Karpas-422 (cell line): ENCODE measurements at regions not wholly inside any gene's neighbourhood (a gene's known extent, or its start where the extent isn't known, plus 50 kb on each side); places are given as distances from the start of the nearest gene placed in this dataset.

Source experiments
- DNase-seq: peaks from one replicate; pipeline ENCODE4 v3.0.0-alpha.2; 2015
- H2AFZ ChIP-seq: fragments of 200-600 bp; sonication (generic); 2 replicates; pipeline ENCODE4 v1.6.1; 2014; ENCODE audit warnings: antibody characterized with exemption, low read length, mixed read lengths
- H3K27ac ChIP-seq: fragments of 200-600 bp; sonication (generic); 2 replicates; pipeline ENCODE4 v1.5.1; 2014; ENCODE audit warnings: mild to moderate bottlenecking, low read length, moderate library complexity
- H3K27me3 ChIP-seq: fragments of 200-600 bp; sonication (generic); 2 replicates; pipeline ENCODE4 v1.6.1; 2014; ENCODE audit warnings: low read length, mixed read lengths
- H3K36me3 ChIP-seq: fragments of 200-600 bp; sonication (generic); 2 replicates; pipeline ENCODE4 v1.6.1; 2014; ENCODE audit warnings: low read length, mixed read lengths; ENCODE audit not compliant: insufficient read depth
- H3K4me1 ChIP-seq: fragments of 200-600 bp; sonication (generic); 2 replicates; pipeline ENCODE4 v1.6.1; 2014; ENCODE audit warnings: mild to moderate bottlenecking, low read length, mixed read lengths
- H3K4me2 ChIP-seq: fragments of 200-600 bp; sonication (generic); 2 replicates; pipeline ENCODE4 v1.6.1; 2014; ENCODE audit warnings: low read length, low read depth, mild to moderate bottlenecking; ENCODE audit not compliant: poor library complexity, severe bottlenecking
- H3K4me3 ChIP-seq: fragments of 200-600 bp; sonication (generic); 2 replicates; pipeline ENCODE4 v1.5.1; 2014; ENCODE audit warnings: mild to moderate bottlenecking, antibody characterized with exemption, low read length, mixed read lengths
- H3K79me2 ChIP-seq: fragments of 200-600 bp; sonication (generic); 2 replicates; pipeline ENCODE4 v1.6.1; 2014; ENCODE audit warnings: mild to moderate bottlenecking, low read length, mixed read lengths
- H3K9ac ChIP-seq: fragments of 200-600 bp; sonication (generic); 2 replicates; pipeline ENCODE4 v1.6.0; 2014; ENCODE audit warnings: low read length
- H3K9me2 ChIP-seq: fragments of 200-600 bp; sonication (generic), shearing (Covaris generic); replicated peaks from 2 replicates; pipeline ENCODE4 v1.6.0; 2014; ENCODE audit warnings: mild to moderate bottlenecking, low read length, moderate library complexity; ENCODE audit not compliant: insufficient read depth
- H3K9me3 ChIP-seq: fragments of 300-700, 200-600 bp; sonication (generic); 2 replicates; pipeline ENCODE4 v1.6.1; 2014; ENCODE audit warnings: low read length, mixed read lengths
- H4K20me1 ChIP-seq: fragments of 200-600 bp; sonication (generic); 2 replicates; pipeline ENCODE4 v1.6.1; 2014; ENCODE audit warnings: mild to moderate bottlenecking, antibody characterized with exemption, low read length, low read depth; ENCODE audit not compliant: insufficient read depth

GRCh38 chr7:53418834-53419482 lies 383.5 kb downstream of the POM121L12 start:
- no peak overlapping the region for H3K9ac ChIP-seq
- H3K4me2 ChIP-seq, result no peak overlapping the region
- no peak overlapping the region for H2AFZ ChIP-seq
- H3K27ac ChIP-seq, result no peak overlapping the region
- no peak for DNase-seq
- H3K4me3 ChIP-seq, result no peak overlapping the region
- H3K9me3 ChIP-seq, result peaks cover 35% of the 10 kb centered on the region
- H3K36me3 ChIP-seq, result no peaks in the 10 kb centered on the region
- H3K9me2 ChIP-seq, result no peaks in the 10 kb centered on the region
- no peaks in the 10 kb centered on the region for H3K4me1 ChIP-seq
- no peaks in the 10 kb centered on the region for H3K79me2 ChIP-seq
- no peaks in the 10 kb centered on the region for H4K20me1 ChIP-seq
- no peaks in the 10 kb centered on the region for H3K27me3 ChIP-seq

DNA sequence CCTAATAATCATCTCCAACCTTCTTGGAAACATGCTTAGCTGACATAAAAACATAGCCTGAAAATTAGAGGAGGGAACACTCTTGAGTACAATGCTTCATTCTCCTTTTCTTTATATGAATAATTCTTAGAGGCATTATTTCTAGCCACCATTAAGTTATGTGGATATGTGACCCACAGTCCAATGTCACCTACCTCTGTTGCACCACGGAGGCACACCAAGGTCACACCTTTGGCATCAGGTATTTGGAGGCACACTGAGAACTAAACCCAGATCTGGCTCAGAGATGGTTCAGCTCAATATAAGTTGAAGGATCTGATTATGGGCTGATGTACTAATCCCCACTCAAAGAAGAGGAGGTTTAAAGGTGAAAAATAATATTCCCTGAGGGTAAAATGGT lies 385.1 kb downstream of the POM121L12 start:
- Histone ChIP-seq H3K9ac (no peak overlapping the region), H3K27me3 (no peaks in the 10 kb centered on the region), H3K36me3 (no peaks in the 10 kb centered on the region), H3K9me2 (no peaks in the 10 kb centered on the region), H3K27ac (no peak overlapping the region), H4K20me1 (no peaks in the 10 kb centered on the region), H3K9me3 (peaks cover 33% of the 10 kb centered on the region), H2AFZ (no peak overlapping the region), H3K4me1 (no peaks in the 10 kb centered on the region), H3K4me3 (no peak overlapping the region), H3K4me2 (no peak overlapping the region), H3K79me2 (no peaks in the 10 kb centered on the region)
- no peak for DNase-seq

- no peaks in the 10 kb centered on the region for H4K20me1 ChIP-seq
- DNase-seq, result no peak
- no peaks in the 10 kb centered on the region for H3K79me2 ChIP-seq
- H3K27me3 ChIP-seq, result no peaks in the 10 kb centered on the region
- H3K9me3 ChIP-seq, result peaks cover 26% of the 10 kb centered on the region
- H3K9ac ChIP-seq, result no peak overlapping the region
- H3K9me2 ChIP-seq, result no peaks in the 10 kb centered on the region
- no peak overlapping the region for H3K4me2 ChIP-seq
- no peaks in the 10 kb centered on the region for H3K4me1 ChIP-seq
- no peak overlapping the region for H3K4me3 ChIP-seq
- no peak overlapping the region for H2AFZ ChIP-seq
- no peaks in the 10 kb centered on the region for H3K36me3 ChIP-seq
- H3K27ac ChIP-seq, result no peak overlapping the region
Measured at GRCh38 chr7:53422291-53422690, 386.9 kb downstream of the POM121L12 start.

GRCh38 chr7:53426145-53426750 lies 390.8 kb downstream of the POM121L12 start:
- no peak overlapping the region for H3K9ac ChIP-seq
- no peak for DNase-seq
- H3K9me3 ChIP-seq, result peaks cover 17% of the 10 kb centered on the region
- no peaks in the 10 kb centered on the region for H3K9me2 ChIP-seq
- no peaks in the 10 kb centered on the region for H3K36me3 ChIP-seq
- H3K4me1 ChIP-seq, result no peaks in the 10 kb centered on the region
- H3K4me2 ChIP-seq, result no peak overlapping the region
- no peaks in the 10 kb centered on the region for H4K20me1 ChIP-seq
- no peak overlapping the region for H2AFZ ChIP-seq
- no peak overlapping the region for H3K4me3 ChIP-seq
- H3K79me2 ChIP-seq, result no peaks in the 10 kb centered on the region
- H3K27me3 ChIP-seq, result no peaks in the 10 kb centered on the region
- H3K27ac ChIP-seq, result no peak overlapping the region

DNA sequence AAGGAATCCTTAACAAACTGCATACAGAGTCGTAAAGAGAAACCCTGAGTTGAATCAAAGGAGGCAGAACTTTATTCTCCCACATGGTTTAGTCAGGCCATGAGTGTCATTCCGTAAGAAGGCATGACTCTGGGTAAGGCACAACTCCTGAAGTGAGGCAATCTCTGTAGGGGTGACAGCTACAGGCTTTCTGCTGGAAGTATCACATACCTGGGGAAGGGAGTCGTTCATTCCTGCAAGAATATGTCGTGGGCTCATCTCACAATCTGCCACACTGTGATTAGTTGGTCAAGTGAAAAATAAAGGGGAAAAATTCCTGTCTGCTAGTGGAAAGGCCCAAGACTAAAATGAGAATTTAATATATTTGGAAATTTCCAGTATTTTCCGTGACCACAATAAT lies 392.6 kb downstream of the POM121L12 start:
- no peaks in the 10 kb centered on the region for H3K36me3 ChIP-seq
- DNase-seq, result no peak
- H3K27ac ChIP-seq, result no peak overlapping the region
- H3K27me3 ChIP-seq, result no peaks in the 10 kb centered on the region
- no peaks in the 10 kb centered on the region for H3K79me2 ChIP-seq
- no peak overlapping the region for H2AFZ ChIP-seq
- H3K4me3 ChIP-seq, result no peak overlapping the region
- H3K9me3 ChIP-seq, result peaks cover 13% of the 10 kb centered on the region
- H3K9ac ChIP-seq, result no peak overlapping the region
- H3K9me2 ChIP-seq, result no peaks in the 10 kb centered on the region
- no peaks in the 10 kb centered on the region for H3K4me1 ChIP-seq
- no peaks in the 10 kb centered on the region for H4K20me1 ChIP-seq
- H3K4me2 ChIP-seq, result no peak overlapping the region

GRCh38 chr7:53431901-53432300 lies 396.5 kb downstream of the POM121L12 start:
- H3K27me3 ChIP-seq, result no peaks in the 10 kb centered on the region
- no peaks in the 10 kb centered on the region for H3K9me2 ChIP-seq
- H3K4me2 ChIP-seq, result no peak overlapping the region
- DNase-seq, result no peak
- no peaks in the 10 kb centered on the region for H3K4me1 ChIP-seq
- no peak overlapping the region for H3K9ac ChIP-seq
- H3K27ac ChIP-seq, result no peak overlapping the region
- H4K20me1 ChIP-seq, result no peaks in the 10 kb centered on the region
- H3K4me3 ChIP-seq, result no peak overlapping the region
- H2AFZ ChIP-seq, result no peak overlapping the region
- H3K36me3 ChIP-seq, result no peaks in the 10 kb centered on the region
- no peaks in the 10 kb centered on the region for H3K79me2 ChIP-seq
- peaks cover 7% of the 10 kb centered on the region for H3K9me3 ChIP-seq

DNA sequence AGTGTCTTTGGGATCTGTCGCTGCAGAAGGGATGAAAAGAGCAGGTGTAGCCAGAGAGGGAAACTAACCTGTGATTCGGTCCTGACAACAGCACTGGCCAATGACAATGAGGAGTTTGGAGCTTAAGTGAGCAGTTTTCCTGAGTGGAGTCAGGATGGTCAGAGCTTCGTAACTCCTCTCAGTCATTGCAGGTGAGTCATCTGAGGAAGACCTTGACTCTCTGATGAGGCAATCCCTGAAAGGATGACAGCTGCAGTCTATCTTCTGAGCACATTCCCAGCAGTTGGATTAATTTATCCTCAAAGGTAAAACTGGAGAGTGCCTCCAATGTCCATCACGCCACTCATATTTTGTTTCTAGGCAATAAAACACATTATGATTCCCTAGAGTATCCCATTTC lies 401.9 kb downstream of the POM121L12 start:
- Histone ChIP-seq H3K4me2 (no peak overlapping the region), H3K27ac (no peak overlapping the region), H4K20me1 (no peaks in the 10 kb centered on the region), H3K9me3 (peaks cover 14% of the 10 kb centered on the region), H3K9ac (no peak overlapping the region), H3K9me2 (no peaks in the 10 kb centered on the region), H3K4me1 (no peaks in the 10 kb centered on the region), H3K79me2 (no peaks in the 10 kb centered on the region), H3K36me3 (no peaks in the 10 kb centered on the region), H3K27me3 (no peaks in the 10 kb centered on the region), H3K4me3 (no peak overlapping the region), H2AFZ (no peak overlapping the region)
- no peak for DNase-seq

DNA sequence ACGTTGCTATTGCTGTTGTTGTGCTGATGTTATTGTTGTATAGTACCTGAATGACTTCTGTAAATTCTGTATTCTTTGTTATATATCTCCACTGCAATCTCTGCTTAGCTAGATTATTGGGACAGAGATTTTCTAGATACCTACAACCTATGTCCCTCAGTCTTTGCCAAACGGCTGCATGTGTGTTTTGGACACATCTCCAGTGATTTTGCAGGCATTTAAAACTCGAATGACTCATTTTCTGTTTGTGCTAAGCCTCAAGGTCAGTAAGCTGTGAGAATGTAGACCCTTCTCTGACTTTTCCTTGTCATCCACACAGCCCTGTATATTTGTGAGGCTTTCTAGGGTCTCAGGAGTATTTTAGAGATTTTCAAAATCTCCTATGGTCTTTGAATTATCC lies 410.7 kb downstream of the POM121L12 start:
- H4K20me1 ChIP-seq, result no peaks in the 10 kb centered on the region
- H3K36me3 ChIP-seq, result no peaks in the 10 kb centered on the region
- H3K4me1 ChIP-seq, result no peaks in the 10 kb centered on the region
- no peaks in the 10 kb centered on the region for H3K9me2 ChIP-seq
- no peak overlapping the region for H3K4me3 ChIP-seq
- no peaks in the 10 kb centered on the region for H3K27me3 ChIP-seq
- H2AFZ ChIP-seq, result no peak overlapping the region
- H3K27ac ChIP-seq, result no peak overlapping the region
- no peak for DNase-seq
- H3K79me2 ChIP-seq, result no peaks in the 10 kb centered on the region
- peaks cover 33% of the 10 kb centered on the region for H3K9me3 ChIP-seq
- no peak overlapping the region for H3K4me2 ChIP-seq
- no peak overlapping the region for H3K9ac ChIP-seq
